ENCODE measurements at regions not wholly inside any gene's neighbourhood (a gene's known extent, or its start where the extent isn't known, plus 50 kb on each side); places are given as distances from the start of the nearest gene placed in this dataset.

DNA sequence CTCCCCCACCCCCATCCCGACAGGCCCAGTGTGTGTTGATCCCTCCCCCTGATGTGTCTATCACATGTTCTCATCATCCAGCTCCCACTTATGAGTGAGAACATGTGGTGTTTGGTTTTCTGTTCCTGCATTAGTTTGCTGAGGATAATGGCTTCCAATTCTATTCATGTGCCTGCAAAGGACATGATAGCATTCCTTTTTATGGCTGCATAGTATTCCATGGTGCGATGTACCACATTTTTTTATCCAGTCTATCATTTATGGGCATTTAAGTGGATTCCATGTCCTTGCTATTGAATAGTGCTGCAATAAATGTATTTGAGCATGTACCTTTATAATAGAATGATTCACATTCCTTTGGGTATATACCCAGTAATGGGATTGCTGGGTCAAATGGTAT, 66.6 kb upstream of the NXT1 start:
- TF ChIP-seq, protein P1, sequence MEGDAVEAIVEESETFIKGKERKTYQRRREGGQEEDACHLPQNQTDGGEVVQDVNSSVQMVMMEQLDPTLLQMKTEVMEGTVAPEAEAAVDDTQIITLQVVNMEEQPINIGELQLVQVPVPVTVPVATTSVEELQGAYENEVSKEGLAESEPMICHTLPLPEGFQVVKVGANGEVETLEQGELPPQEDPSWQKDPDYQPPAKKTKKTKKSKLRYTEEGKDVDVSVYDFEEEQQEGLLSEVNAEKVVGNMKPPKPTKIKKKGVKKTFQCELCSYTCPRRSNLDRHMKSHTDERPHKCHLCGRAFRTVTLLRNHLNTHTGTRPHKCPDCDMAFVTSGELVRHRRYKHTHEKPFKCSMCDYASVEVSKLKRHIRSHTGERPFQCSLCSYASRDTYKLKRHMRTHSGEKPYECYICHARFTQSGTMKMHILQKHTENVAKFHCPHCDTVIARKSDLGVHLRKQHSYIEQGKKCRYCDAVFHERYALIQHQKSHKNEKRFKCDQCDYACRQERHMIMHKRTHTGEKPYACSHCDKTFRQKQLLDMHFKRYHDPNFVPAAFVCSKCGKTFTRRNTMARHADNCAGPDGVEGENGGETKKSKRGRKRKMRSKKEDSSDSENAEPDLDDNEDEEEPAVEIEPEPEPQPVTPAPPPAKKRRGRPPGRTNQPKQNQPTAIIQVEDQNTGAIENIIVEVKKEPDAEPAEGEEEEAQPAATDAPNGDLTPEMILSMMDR (IDR thresholded peaks at IDR 0.05) = no peak
- no peak for TF ChIP-seq EZH2 (IDR thresholded peaks at IDR 0.05; ENCODE audit: borderline replicate concordance, insufficient read depth, low read depth, low read length, poor library complexity, severe bottlenecking)
